Uterus (tissue), 3 donors: ENCODE measurements at regions not wholly inside any gene's neighbourhood (a gene's known extent, or its start where the extent isn't known, plus 50 kb on each side); places are given as distances from the start of the nearest gene placed in this dataset.

Experiments
- DNase-seq, 2 donors: peaks; one replicate each; pipeline ENCODE4 v3.0.0-alpha.2; 2019 to 2020
- H3K27ac ChIP-seq, 2 donors: fragments of 200-600 bp; sonication (generic); 1 replicate in 1 of 2; 2 replicates in 1 of 2; pipeline ENCODE4 v1.5.1; 2016 to 2018
- H3K27me3 ChIP-seq, 2 donors: fragments of 200-600 bp; sonication (generic); one replicate each; pipeline ENCODE4 v1.5.1; 2018 to 2019; ENCODE audit warnings: control low read depth in 1 of 2
- H3K36me3 ChIP-seq, 2 donors: fragments of 200-600 bp; sonication (generic); one replicate each; pipeline ENCODE4 v1.5.1; 2019; ENCODE audit warnings: control low read depth in 1 of 2
- H3K4me1 ChIP-seq, 2 donors: fragments of 200-600 bp; sonication (generic); one replicate each; pipeline ENCODE4 v1.5.1; 2018 to 2019; ENCODE audit warnings: control low read depth in 1 of 2
- H3K4me3 ChIP-seq, 2 donors: fragments of 200-600 bp; sonication (generic); 1 replicate in 1 of 2; 2 replicates in 1 of 2; pipeline ENCODE4 v1.5.1; 2018 to 2019; ENCODE audit warnings: mild to moderate bottlenecking in 1 of 2
- H3K9me3 ChIP-seq, 2 donors: fragments of 200-600 bp; sonication (generic); one replicate each; pipeline ENCODE4 v1.5.1; 2019; ENCODE audit warnings: control low read depth in 1 of 2
- POLR2A ChIP-seq, 2 donors: fragments of 450-650 bp; IDR thresholded peaks; one replicate each; pipeline ENCODE4 v1.6.1; 2016; ENCODE audit warnings: antibody characterized with exemption in 2 of 2, mild to moderate bottlenecking in 1 of 2, moderate library complexity in 1 of 2
- intact Hi-C: fragments of 100-400 bp; cut with DNase I; formaldehyde crosslinking; loops from one replicate; pipeline ENCODE4 v1.15.1; 2023; ENCODE audit warnings: low total_unique reads
- TF ChIP-seq, protein P1 (sequence below), 4 experiments: fragments of 200-600 bp in 2 of 4; fragments of 450-650 bp in 2 of 4; sonication (generic) in 2 of 4; IDR thresholded peaks; one replicate each; pipeline ENCODE4 v1.5.1; 2016 to 2019; ENCODE audit warnings: antibody characterized with exemption in 4 of 4, mild to moderate bottlenecking in 2 of 4, moderate library complexity in 1 of 4
- donor health status: DM: yes; HTN: yes; CAD: no.

DNA sequence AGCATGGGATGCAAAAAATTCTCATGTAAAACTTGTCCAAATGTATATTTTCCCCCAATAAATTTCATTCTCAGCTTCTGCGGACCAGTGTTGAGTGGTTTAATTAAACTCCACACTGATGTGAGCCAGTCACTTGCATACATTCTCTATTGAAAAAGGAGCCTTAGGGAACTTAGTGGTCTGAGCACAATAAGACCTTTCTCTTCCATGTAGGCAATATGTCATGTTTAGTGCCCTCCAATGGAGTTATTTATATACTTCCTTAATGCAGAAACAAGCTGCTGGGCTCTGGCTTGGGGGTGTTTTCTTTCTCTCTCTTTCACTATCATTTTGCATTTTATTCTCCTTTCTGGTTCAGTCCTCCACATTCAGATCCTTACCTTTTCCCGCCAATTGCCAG is 196.9 kb downstream of the ANAPC10 start:
- intact Hi-C loops = no loop called here
- H3K36me3 ChIP-seq = no peaks in the 10 kb centered on the region
- H3K27ac ChIP-seq = no peak overlapping the region
- H3K9me3 ChIP-seq = no peaks in the 10 kb centered on the region
- TF ChIP-seq, protein P1, sequence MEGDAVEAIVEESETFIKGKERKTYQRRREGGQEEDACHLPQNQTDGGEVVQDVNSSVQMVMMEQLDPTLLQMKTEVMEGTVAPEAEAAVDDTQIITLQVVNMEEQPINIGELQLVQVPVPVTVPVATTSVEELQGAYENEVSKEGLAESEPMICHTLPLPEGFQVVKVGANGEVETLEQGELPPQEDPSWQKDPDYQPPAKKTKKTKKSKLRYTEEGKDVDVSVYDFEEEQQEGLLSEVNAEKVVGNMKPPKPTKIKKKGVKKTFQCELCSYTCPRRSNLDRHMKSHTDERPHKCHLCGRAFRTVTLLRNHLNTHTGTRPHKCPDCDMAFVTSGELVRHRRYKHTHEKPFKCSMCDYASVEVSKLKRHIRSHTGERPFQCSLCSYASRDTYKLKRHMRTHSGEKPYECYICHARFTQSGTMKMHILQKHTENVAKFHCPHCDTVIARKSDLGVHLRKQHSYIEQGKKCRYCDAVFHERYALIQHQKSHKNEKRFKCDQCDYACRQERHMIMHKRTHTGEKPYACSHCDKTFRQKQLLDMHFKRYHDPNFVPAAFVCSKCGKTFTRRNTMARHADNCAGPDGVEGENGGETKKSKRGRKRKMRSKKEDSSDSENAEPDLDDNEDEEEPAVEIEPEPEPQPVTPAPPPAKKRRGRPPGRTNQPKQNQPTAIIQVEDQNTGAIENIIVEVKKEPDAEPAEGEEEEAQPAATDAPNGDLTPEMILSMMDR (IDR thresholded peaks at IDR 0.05) = no peak
- no peak for TF ChIP-seq POLR2A (IDR thresholded peaks at IDR 0.05)
- no peaks in the 10 kb centered on the region for H3K27me3 ChIP-seq
- no peak for DNase-seq
- H3K4me3 ChIP-seq = no peak overlapping the region
- H3K4me1 ChIP-seq = no peaks in the 10 kb centered on the region

DNA sequence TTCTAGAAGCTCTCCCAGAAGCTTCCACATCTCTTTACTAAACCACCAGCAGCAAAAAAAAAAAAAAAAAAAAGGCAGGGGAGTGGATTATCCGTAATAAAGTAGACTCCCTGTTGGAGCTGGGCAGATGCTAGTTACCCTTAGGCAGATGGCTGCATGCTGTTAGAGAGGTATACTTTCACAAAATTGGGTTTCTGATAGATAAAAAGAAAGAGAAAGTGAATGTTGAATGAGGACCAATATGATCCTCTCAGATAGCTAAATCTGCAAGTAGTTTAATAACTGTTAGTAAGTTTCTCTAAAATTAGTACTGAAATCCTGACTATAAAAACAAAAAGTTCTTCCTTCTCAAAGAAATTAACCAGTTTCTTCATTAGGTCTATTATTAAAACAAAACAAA is 195.4 kb downstream of the ANAPC10 start:
- Histone ChIP-seq H3K27me3 (no peaks in the 10 kb centered on the region), H3K4me1 (no peaks in the 10 kb centered on the region), H3K36me3 (no peaks in the 10 kb centered on the region), H3K9me3 (no peaks in the 10 kb centered on the region), H3K4me3 (no peak overlapping the region), H3K27ac (no peak overlapping the region)
- TF ChIP-seq, protein P1 (IDR thresholded peaks at IDR 0.05) = no peak
- no peak for TF ChIP-seq POLR2A (IDR thresholded peaks at IDR 0.05)
- DNase-seq = no peak
- intact Hi-C loops = no loop called here

DNA sequence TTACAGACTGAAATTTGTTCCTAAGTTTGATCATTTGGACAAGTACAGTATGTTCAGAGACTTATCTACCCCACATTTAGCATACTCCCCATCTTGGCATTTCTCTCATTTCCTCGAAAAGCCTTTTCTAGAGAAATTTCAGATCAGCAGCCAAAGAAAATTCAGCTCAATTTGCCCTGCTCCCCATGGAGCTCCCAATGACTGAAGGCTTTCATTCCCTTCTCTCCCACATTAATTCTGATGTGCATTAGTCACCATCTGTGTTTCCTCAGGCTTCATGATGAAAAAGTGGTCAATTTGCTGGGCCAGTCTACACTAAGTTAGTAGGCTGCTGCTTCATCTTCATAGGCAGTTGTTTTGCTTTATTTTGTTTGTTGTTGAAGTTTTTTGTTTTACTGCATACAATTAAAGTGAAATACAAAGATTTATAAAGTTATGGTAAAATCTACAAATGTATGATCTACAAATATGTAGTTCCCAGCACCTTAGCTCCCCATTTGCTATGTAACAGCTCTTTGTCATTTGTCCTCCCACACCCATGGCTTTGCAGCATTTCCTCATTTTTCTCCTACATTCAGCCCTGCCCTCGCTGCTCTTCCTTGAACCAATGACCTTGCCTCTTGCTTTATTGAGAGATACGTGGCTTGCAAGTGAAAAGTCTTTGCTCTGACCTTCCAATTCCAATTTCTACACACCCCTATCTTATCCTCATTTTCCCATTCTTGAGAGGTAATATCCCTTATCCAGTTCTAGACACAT is 193.9 kb downstream of the ANAPC10 start:
- no peak for TF ChIP-seq POLR2A (IDR thresholded peaks at IDR 0.05)
- TF ChIP-seq, protein P1 (IDR thresholded peaks at IDR 0.05) = no peak
- no peaks in the 10 kb centered on the region for H3K36me3 ChIP-seq
- H3K9me3 ChIP-seq = no peaks in the 10 kb centered on the region
- intact Hi-C loops = no loop called here
- H3K4me3 ChIP-seq = no peak overlapping the region
- H3K27me3 ChIP-seq = no peaks in the 10 kb centered on the region
- DNase-seq = no peak
- H3K27ac ChIP-seq = no peak overlapping the region
- no peaks in the 10 kb centered on the region for H3K4me1 ChIP-seq

- Histone ChIP-seq H3K4me3 (no peak overlapping the region), H3K9me3 (no peaks in the 10 kb centered on the region), H3K27ac (no peak overlapping the region), H3K4me1 (no peaks in the 10 kb centered on the region), H3K36me3 (no peaks in the 10 kb centered on the region), H3K27me3 (no peaks in the 10 kb centered on the region)
- no peak for TF ChIP-seq POLR2A (IDR thresholded peaks at IDR 0.05)
- TF ChIP-seq, protein P1 (IDR thresholded peaks at IDR 0.05) = no peak
- no peak for DNase-seq
- intact Hi-C loops = no loop called here
These were observed 192.7 kb downstream of the ANAPC10 start for GRCh38 chr4:144905286-144905685.

- intact Hi-C loops = no loop called here
- no peak for TF ChIP-seq POLR2A (IDR thresholded peaks at IDR 0.05)
- TF ChIP-seq, protein P1 (IDR thresholded peaks at IDR 0.05) = no peak
- Histone ChIP-seq H3K27me3 (no peaks in the 10 kb centered on the region), H3K27ac (no peak overlapping the region), H3K4me1 (no peaks in the 10 kb centered on the region), H3K9me3 (no peaks in the 10 kb centered on the region), H3K4me3 (no peak overlapping the region), H3K36me3 (no peaks in the 10 kb centered on the region)
- no peak for DNase-seq
These were observed 191.6 kb downstream of the ANAPC10 start for GRCh38 chr4:144906181-144906925.
